GM23338 (cell line): ENCODE measurements at regions not wholly inside any gene's neighbourhood (a gene's known extent, or its start where the extent isn't known, plus 50 kb on each side); places are given as distances from the start of the nearest gene placed in this dataset.

ENCODE experiments used
- ATAC-seq: fragments of 200-7000 bp; cut with Tn5 transposase; 3 replicates; pipeline ENCODE4 v1.9.1; 2020
- DNase-seq: peaks from one replicate; pipeline ENCODE4 v3.0.0-alpha.2; 2015; ENCODE audit warnings: low spot score
- H2AFZ ChIP-seq: fragments of 200-600 bp; sonication (generic); 2 replicates; pipeline ENCODE4 v1.8.0; 2016; ENCODE audit warnings: antibody characterized with exemption, mild to moderate bottlenecking, moderate library complexity
- H3F3A ChIP-seq: fragments of 200-600 bp; sonication (generic); replicated peaks from 2 replicates; pipeline ENCODE4 v1.8.0; 2017; ENCODE audit warnings: antibody characterized with exemption, mixed run types, low read depth
- H3K27ac ChIP-seq: fragments of 200-600 bp; sonication (generic); 2 replicates; pipeline ENCODE4 v1.6.1; 2016; ENCODE audit warnings: low read depth
- H3K27me3 ChIP-seq: fragments of 200-600 bp; sonication (generic); 2 replicates; pipeline ENCODE4 v1.8.0; 2016; ENCODE audit warnings: mild to moderate bottlenecking, mixed run types, moderate library complexity; ENCODE audit not compliant: insufficient read depth
- H3K36me3 ChIP-seq: fragments of 200-600 bp; sonication (generic); 2 replicates; pipeline ENCODE4 v1.8.0; 2016; ENCODE audit warnings: mild to moderate bottlenecking; ENCODE audit not compliant: insufficient read depth
- H3K4me1 ChIP-seq: fragments of 200-600 bp; sonication (generic); 2 replicates; pipeline ENCODE4 v1.8.0; 2016; ENCODE audit warnings: mild to moderate bottlenecking, moderate library complexity; ENCODE audit not compliant: insufficient read depth
- H3K4me2 ChIP-seq: fragments of 200-600 bp; sonication (generic); 2 replicates; pipeline ENCODE4 v1.7.1; 2017; ENCODE audit warnings: mixed run types
- H3K4me3 ChIP-seq: fragments of 200-600 bp; sonication (generic); 2 replicates; pipeline ENCODE4 v1.6.1; 2016; ENCODE audit warnings: mixed run types
- H3K79me2 ChIP-seq: fragments of 200-600 bp; sonication (generic); replicated peaks from 2 replicates; pipeline ENCODE4 v1.8.0; 2017; ENCODE audit warnings: mild to moderate bottlenecking; ENCODE audit not compliant: insufficient read depth
- H3K9me2 ChIP-seq: fragments of 200-600 bp; sonication (generic); 2 replicates; pipeline ENCODE4 v1.8.0; 2017; ENCODE audit not compliant: insufficient read depth
- H4K20me1 ChIP-seq: fragments of 200-600 bp; sonication (generic); replicated peaks from 2 replicates; pipeline ENCODE4 v1.8.0; 2017; ENCODE audit warnings: mild to moderate bottlenecking; ENCODE audit not compliant: insufficient read depth
- H3K27ac Mint-ChIP-seq: 2 replicates; pipeline ENCODE4 v1.8.0; 2020; ENCODE audit warnings: inconsistent platforms, mild to moderate bottlenecking, moderate library complexity, mixed read lengths
- H3K27me3 Mint-ChIP-seq: 3 replicates; pipeline ENCODE4 v1.8.0; 2022; ENCODE audit warnings: low read depth, mild to moderate bottlenecking, moderate library complexity, mixed read lengths, inconsistent platforms; ENCODE audit not compliant: insufficient read depth, poor library complexity
- H3K36me3 Mint-ChIP-seq: 3 replicates; pipeline ENCODE4 v1.8.0; 2021; ENCODE audit warnings: low read depth, mild to moderate bottlenecking, inconsistent platforms, moderate library complexity, mixed read lengths
- H3K4me1 Mint-ChIP-seq: 3 replicates; pipeline ENCODE4 v1.8.0; 2020; ENCODE audit warnings: mild to moderate bottlenecking, inconsistent platforms, mixed read lengths
- H3K4me3 Mint-ChIP-seq: 3 replicates; pipeline ENCODE4 v1.8.0; 2021; ENCODE audit warnings: moderate library complexity, mild to moderate bottlenecking, inconsistent platforms, mixed read lengths
- H3K9me3 Mint-ChIP-seq: 3 replicates; pipeline ENCODE4 v1.8.0; 2020; ENCODE audit warnings: moderate library complexity, mild to moderate bottlenecking, inconsistent platforms, mixed read lengths
- CREB1 ChIP-seq: fragments of 250-450 bp; sonication (Bioruptor Pico); IDR thresholded peaks from 2 replicates; pipeline ENCODE4 v1.5.0; 2020; ENCODE audit warnings: low read depth, mild to moderate bottlenecking, moderate library complexity
- EZH2 ChIP-seq: fragments of 200-600 bp; sonication (generic); IDR thresholded peaks from one replicate; pipeline ENCODE4 v1.8.0; 2017; ENCODE audit warnings: antibody characterized with exemption, mild to moderate bottlenecking, low read depth; ENCODE audit not compliant: unreplicated experiment
- EZH2phosphoT487 ChIP-seq: fragments of 200-600 bp; sonication (generic); IDR thresholded peaks from one replicate; pipeline ENCODE4 v1.8.1; 2018; ENCODE audit warnings: antibody characterized with exemption; ENCODE audit not compliant: unreplicated experiment
- POLR2AphosphoS5 ChIP-seq: IDR thresholded peaks from 2 replicates; pipeline ENCODE4 v1.6.1; 2016; ENCODE audit warnings: antibody characterized with exemption, low read depth
- STAT1 ChIP-seq: IDR thresholded peaks from one replicate; pipeline ENCODE4 v1.6.1; 2016; ENCODE audit warnings: antibody characterized with exemption; ENCODE audit not compliant: unreplicated experiment
- ZNF114 ChIP-seq: fragments of 250-450 bp; sonication (Bioruptor Pico); IDR thresholded peaks from 2 replicates; pipeline ENCODE4 v1.5.0; 2020; ENCODE audit warnings: mild to moderate bottlenecking, moderate library complexity
- ZNF331 ChIP-seq: fragments of 250-450 bp; sonication (Bioruptor Pico); IDR thresholded peaks from 2 replicates; pipeline ENCODE4 v1.5.0; 2020; ENCODE audit warnings: low read depth, mild to moderate bottlenecking, moderate library complexity
- TF ChIP-seq, protein P1 (sequence below): IDR thresholded peaks from one replicate; pipeline ENCODE4 v1.6.1; 2018; ENCODE audit warnings: antibody characterized with exemption; ENCODE audit not compliant: unreplicated experiment
- TF ChIP-seq, protein P2 (sequence below): fragments of 250-450 bp; sonication (Bioruptor Pico); IDR thresholded peaks from 2 replicates; pipeline ENCODE4 v1.5.0; 2020; ENCODE audit warnings: mild to moderate bottlenecking, moderate library complexity

DNA sequence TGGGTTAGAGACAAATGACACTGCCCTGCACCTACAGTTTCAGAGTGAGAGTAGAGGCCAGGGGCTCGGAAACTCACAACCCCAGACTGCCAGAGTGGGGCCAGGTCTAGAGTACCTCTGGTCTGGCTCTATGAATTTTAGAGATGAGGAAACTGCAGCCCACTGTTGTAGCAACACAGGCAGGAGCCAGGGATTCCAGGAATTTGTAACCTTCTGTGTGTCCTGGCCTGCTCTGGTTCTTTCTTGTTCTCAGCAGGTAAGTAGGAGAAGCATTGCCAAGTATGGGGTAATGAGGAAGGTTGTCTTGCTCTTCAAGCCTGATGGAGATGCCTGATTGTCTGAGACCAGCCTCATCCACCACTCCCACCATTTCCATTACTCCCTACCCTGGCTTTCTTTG is 221.8 kb downstream of the UACA start (continued):
- TF ChIP-seq, protein P1, sequence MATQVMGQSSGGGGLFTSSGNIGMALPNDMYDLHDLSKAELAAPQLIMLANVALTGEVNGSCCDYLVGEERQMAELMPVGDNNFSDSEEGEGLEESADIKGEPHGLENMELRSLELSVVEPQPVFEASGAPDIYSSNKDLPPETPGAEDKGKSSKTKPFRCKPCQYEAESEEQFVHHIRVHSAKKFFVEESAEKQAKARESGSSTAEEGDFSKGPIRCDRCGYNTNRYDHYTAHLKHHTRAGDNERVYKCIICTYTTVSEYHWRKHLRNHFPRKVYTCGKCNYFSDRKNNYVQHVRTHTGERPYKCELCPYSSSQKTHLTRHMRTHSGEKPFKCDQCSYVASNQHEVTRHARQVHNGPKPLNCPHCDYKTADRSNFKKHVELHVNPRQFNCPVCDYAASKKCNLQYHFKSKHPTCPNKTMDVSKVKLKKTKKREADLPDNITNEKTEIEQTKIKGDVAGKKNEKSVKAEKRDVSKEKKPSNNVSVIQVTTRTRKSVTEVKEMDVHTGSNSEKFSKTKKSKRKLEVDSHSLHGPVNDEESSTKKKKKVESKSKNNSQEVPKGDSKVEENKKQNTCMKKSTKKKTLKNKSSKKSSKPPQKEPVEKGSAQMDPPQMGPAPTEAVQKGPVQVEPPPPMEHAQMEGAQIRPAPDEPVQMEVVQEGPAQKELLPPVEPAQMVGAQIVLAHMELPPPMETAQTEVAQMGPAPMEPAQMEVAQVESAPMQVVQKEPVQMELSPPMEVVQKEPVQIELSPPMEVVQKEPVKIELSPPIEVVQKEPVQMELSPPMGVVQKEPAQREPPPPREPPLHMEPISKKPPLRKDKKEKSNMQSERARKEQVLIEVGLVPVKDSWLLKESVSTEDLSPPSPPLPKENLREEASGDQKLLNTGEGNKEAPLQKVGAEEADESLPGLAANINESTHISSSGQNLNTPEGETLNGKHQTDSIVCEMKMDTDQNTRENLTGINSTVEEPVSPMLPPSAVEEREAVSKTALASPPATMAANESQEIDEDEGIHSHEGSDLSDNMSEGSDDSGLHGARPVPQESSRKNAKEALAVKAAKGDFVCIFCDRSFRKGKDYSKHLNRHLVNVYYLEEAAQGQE, result no peak
- no peak for TF ChIP-seq STAT1

DNA sequence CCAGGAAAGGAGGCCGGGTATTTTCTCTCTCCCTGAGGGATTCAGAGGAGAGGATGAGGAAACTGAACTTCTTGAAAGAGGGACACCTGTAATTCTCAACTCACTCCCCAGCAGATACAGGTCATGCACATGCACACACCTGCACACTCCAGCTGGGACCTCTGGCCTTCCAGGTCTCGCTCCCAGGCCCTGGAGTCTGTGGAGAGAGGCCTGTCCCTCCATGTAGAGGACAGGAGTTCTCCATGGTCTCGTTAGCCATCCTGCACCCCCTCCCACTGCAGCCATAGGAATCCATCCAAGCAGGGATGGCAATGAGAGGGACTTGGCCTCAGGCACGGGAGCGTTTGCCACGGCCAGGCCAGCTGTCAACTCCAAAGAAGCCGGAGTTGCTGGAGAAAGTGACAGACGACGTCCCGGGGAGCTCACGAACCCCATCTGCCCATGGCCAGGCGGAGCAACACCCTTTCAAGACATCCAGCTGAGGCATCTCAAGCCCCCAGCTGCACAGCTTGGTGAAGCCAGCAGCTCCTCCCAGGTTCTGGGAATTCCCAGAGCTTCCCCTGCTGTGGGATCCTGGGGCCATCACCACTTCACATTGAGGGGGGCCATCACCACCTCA is 223.3 kb downstream of the UACA start:
- H2AFZ ChIP-seq, result no peak overlapping the region
- ATAC-seq (no peak), DNase-seq (no peak)
- peaks cover 2% of the 10 kb centered on the region for H3K27me3 Mint-ChIP-seq
- no peaks in the 10 kb centered on the region for H3K9me3 Mint-ChIP-seq
- no peak overlapping the region for H3K27ac Mint-ChIP-seq
- H3F3A ChIP-seq, result no peaks in the 10 kb centered on the region
- no peak overlapping the region for H3K4me2 ChIP-seq
- H3K79me2 ChIP-seq, result no peaks in the 10 kb centered on the region
- H3K4me3 Mint-ChIP-seq, result no peak overlapping the region
- no peaks in the 10 kb centered on the region for H3K27me3 ChIP-seq
- peaks cover 18% of the 10 kb centered on the region for H3K4me1 Mint-ChIP-seq
- no peaks in the 10 kb centered on the region for H3K36me3 Mint-ChIP-seq
- no peak overlapping the region for H3K4me3 ChIP-seq
- no peaks in the 10 kb centered on the region for H4K20me1 ChIP-seq
- no peak overlapping the region for H3K27ac ChIP-seq
- H3K4me1 ChIP-seq, result peaks cover 11% of the 10 kb centered on the region; the same call in 1 of the 2 replicates
- H3K36me3 ChIP-seq, result no peaks in the 10 kb centered on the region
- no peaks in the 10 kb centered on the region for H3K9me2 ChIP-seq
- TF ChIP-seq CREB1 (CRISPR knock-in tag) (no peak), ZNF114 (CRISPR knock-in tag) (no peak), POLR2AphosphoS5 (no peak), EZH2 (no peak), ZNF331 (CRISPR knock-in tag) (no peak), EZH2phosphoT487 (no peak), STAT1 (no peak)
- TF ChIP-seq, protein P1, result no peak
- TF ChIP-seq, protein P2, sequence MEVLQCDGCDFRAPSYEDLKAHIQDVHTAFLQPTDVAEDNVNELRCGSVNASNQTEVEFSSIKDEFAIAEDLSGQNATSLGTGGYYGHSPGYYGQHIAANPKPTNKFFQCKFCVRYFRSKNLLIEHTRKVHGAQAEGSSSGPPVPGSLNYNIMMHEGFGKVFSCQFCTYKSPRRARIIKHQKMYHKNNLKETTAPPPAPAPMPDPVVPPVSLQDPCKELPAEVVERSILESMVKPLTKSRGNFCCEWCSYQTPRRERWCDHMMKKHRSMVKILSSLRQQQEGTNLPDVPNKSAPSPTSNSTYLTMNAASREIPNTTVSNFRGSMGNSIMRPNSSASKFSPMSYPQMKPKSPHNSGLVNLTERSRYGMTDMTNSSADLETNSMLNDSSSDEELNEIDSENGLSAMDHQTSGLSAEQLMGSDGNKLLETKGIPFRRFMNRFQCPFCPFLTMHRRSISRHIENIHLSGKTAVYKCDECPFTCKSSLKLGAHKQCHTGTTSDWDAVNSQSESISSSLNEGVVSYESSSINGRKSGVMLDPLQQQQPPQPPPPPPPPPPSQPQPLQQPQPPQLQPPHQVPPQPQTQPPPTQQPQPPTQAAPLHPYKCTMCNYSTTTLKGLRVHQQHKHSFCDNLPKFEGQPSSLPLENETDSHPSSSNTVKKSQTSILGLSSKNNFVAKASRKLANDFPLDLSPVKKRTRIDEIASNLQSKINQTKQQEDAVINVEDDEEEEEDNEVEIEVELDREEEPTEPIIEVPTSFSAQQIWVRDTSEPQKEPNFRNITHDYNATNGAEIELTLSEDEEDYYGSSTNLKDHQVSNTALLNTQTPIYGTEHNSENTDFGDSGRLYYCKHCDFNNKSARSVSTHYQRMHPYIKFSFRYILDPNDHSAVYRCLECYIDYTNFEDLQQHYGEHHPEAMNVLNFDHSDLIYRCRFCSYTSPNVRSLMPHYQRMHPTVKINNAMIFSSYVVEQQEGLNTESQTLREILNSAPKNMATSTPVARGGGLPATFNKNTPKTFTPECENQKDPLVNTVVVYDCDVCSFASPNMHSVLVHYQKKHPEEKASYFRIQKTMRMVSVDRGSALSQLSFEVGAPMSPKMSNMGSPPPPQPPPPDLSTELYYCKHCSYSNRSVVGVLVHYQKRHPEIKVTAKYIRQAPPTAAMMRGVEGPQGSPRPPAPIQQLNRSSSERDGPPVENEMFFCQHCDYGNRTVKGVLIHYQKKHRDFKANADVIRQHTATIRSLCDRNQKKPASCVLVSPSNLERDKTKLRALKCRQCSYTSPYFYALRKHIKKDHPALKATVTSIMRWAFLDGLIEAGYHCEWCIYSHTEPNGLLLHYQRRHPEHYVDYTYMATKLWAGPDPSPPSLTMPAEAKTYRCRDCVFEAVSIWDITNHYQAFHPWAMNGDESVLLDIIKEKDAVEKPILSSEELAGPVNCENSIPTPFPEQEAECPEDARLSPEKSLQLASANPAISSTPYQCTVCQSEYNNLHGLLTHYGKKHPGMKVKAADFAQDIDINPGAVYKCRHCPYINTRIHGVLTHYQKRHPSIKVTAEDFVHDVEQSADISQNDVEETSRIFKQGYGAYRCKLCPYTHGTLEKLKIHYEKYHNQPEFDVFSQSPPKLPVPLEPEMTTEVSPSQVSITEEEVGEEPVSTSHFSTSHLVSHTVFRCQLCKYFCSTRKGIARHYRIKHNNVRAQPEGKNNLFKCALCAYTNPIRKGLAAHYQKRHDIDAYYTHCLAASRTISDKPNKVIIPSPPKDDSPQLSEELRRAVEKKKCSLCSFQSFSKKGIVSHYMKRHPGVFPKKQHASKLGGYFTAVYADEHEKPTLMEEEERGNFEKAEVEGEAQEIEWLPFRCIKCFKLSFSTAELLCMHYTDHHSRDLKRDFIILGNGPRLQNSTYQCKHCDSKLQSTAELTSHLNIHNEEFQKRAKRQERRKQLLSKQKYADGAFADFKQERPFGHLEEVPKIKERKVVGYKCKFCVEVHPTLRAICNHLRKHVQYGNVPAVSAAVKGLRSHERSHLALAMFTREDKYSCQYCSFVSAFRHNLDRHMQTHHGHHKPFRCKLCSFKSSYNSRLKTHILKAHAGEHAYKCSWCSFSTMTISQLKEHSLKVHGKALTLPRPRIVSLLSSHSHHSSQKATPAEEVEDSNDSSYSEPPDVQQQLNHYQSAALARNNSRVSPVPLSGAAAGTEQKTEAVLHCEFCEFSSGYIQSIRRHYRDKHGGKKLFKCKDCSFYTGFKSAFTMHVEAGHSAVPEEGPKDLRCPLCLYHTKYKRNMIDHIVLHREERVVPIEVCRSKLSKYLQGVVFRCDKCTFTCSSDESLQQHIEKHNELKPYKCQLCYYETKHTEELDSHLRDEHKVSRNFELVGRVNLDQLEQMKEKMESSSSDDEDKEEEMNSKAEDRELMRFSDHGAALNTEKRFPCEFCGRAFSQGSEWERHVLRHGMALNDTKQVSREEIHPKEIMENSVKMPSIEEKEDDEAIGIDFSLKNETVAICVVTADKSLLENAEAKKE (CRISPR knock-in tag), result no peak
